H9 (cell line): ENCODE measurements at regions not wholly inside any gene's neighbourhood (a gene's known extent, or its start where the extent isn't known, plus 50 kb on each side); places are given as distances from the start of the nearest gene placed in this dataset.

ENCODE experiments used
- DNase-seq: peaks from one replicate; pipeline ENCODE4 v3.0.0-alpha.2; 2017
- H2AFZ ChIP-seq: one replicate; pipeline ENCODE4 v1.6.1; 2013; ENCODE audit warnings: mild to moderate bottlenecking, low read length, control low read depth, moderate library complexity
- H2AK5ac ChIP-seq: 2 replicates; pipeline ENCODE4 v1.6.1; 2013; ENCODE audit warnings: low read length, control low read depth, mixed read lengths; ENCODE audit not compliant: insufficient read length
- H2BK120ac ChIP-seq: one replicate; pipeline ENCODE4 v1.6.1; 2013; ENCODE audit warnings: low read depth, mild to moderate bottlenecking, low read length, control low read depth, inconsistent platforms; ENCODE audit not compliant: poor library complexity, severe bottlenecking
- H2BK12ac ChIP-seq: 2 replicates; pipeline ENCODE4 v1.6.1; 2013; ENCODE audit warnings: low read length, control low read depth, mixed read lengths, low read depth; ENCODE audit not compliant: insufficient read length
- H2BK15ac ChIP-seq: 2 replicates; pipeline ENCODE4 v1.6.1; 2013; ENCODE audit warnings: low read depth, low read length, control low read depth
- H2BK20ac ChIP-seq: one replicate; pipeline ENCODE4 v1.6.1; 2013; ENCODE audit warnings: low read depth, mild to moderate bottlenecking, low read length, control low read depth, inconsistent platforms; ENCODE audit not compliant: poor library complexity, severe bottlenecking
- H2BK5ac ChIP-seq: 2 replicates; pipeline ENCODE4 v1.6.1; 2013; ENCODE audit warnings: low read length, control low read depth, mixed read lengths; ENCODE audit not compliant: insufficient read length
- H3K14ac ChIP-seq: 2 replicates; pipeline ENCODE4 v1.6.1; 2013; ENCODE audit warnings: low read length, control low read depth; ENCODE audit not compliant: insufficient read depth
- H3K18ac ChIP-seq: 2 replicates; pipeline ENCODE4 v1.6.1; 2013; ENCODE audit warnings: low read depth, mild to moderate bottlenecking, mixed read lengths, low read length, control low read depth; ENCODE audit not compliant: insufficient read length
- H3K23ac ChIP-seq: 2 replicates; pipeline ENCODE4 v1.6.1; 2013; ENCODE audit warnings: low read length, control low read depth, mixed read lengths, low read depth; ENCODE audit not compliant: insufficient read length
- H3K23me2 ChIP-seq: 2 replicates; pipeline ENCODE4 v1.6.1; 2013; ENCODE audit warnings: low read depth, mild to moderate bottlenecking, mixed read lengths, low read length, control low read depth; ENCODE audit not compliant: insufficient read length, poor library complexity, severe bottlenecking
- H3K27ac ChIP-seq: 2 replicates; pipeline ENCODE4 v1.5.1; 2013; ENCODE audit warnings: low read length, control low read depth, mixed read lengths, low read depth; ENCODE audit not compliant: insufficient read length
- H3K27me3 ChIP-seq: 2 replicates; pipeline ENCODE4 v1.6.1; 2013; ENCODE audit warnings: low read length, control low read depth, inconsistent platforms; ENCODE audit not compliant: insufficient read depth
- H3K4ac ChIP-seq: 2 replicates; pipeline ENCODE4 v1.6.1; 2013; ENCODE audit warnings: low read depth, mild to moderate bottlenecking, control low read depth, inconsistent platforms, low read length, moderate library complexity
- H3K4me1 ChIP-seq: 2 replicates; pipeline ENCODE4 v1.6.1; 2013; ENCODE audit warnings: low read length, control low read depth, inconsistent platforms; ENCODE audit not compliant: insufficient read depth
- H3K4me2 ChIP-seq: 2 replicates; pipeline ENCODE4 v1.6.1; 2013; ENCODE audit warnings: low read length, control low read depth, mixed read lengths; ENCODE audit not compliant: insufficient read length, insufficient read depth
- H3K56ac ChIP-seq: 2 replicates; pipeline ENCODE4 v1.6.1; 2013; ENCODE audit warnings: low read depth, mild to moderate bottlenecking, mixed read lengths, low read length, control low read depth; ENCODE audit not compliant: insufficient read length
- H3K79me1 ChIP-seq: 2 replicates; pipeline ENCODE4 v1.6.1; 2013; ENCODE audit warnings: low read depth, mild to moderate bottlenecking, moderate library complexity, low read length, control low read depth, inconsistent platforms; ENCODE audit not compliant: insufficient read depth, poor library complexity, severe bottlenecking
- H3K79me2 ChIP-seq: 2 replicates; pipeline ENCODE4 v1.6.1; 2013; ENCODE audit warnings: low read length, control low read depth, inconsistent platforms; ENCODE audit not compliant: insufficient read depth
- H3K9ac ChIP-seq: 2 replicates; pipeline ENCODE4 v1.6.1; 2013; ENCODE audit warnings: low read length, control low read depth, mixed read lengths; ENCODE audit not compliant: insufficient read length; ENCODE audit errors: extremely low read depth
- H3K9me3 ChIP-seq: one replicate; pipeline ENCODE4 v1.6.1; 2013; ENCODE audit warnings: low read depth, low read length, inconsistent platforms; ENCODE audit not compliant: control insufficient read depth
- H3T11ph ChIP-seq: one replicate; pipeline ENCODE4 v1.6.1; 2013; ENCODE audit warnings: mild to moderate bottlenecking, low read length, control low read depth, inconsistent platforms
- H4K20me1 ChIP-seq: one replicate; pipeline ENCODE4 v1.6.1; 2013; ENCODE audit not compliant: control insufficient read depth, insufficient read length, insufficient read depth
- H4K5ac ChIP-seq: 2 replicates; pipeline ENCODE4 v1.6.1; 2013; ENCODE audit warnings: low read depth, mild to moderate bottlenecking, mixed read lengths, low read length, control low read depth; ENCODE audit not compliant: insufficient read length
- H4K8ac ChIP-seq: replicated peaks from 2 replicates; pipeline ENCODE4 v1.6.1; 2013; ENCODE audit warnings: low read length, control low read depth, mixed read lengths, low read depth; ENCODE audit not compliant: insufficient read length
- H4K91ac ChIP-seq: 2 replicates; pipeline ENCODE4 v1.6.1; 2013; ENCODE audit warnings: low read depth, mild to moderate bottlenecking, moderate library complexity, mixed read lengths, low read length, control low read depth; ENCODE audit not compliant: insufficient read length
- H3K27ac Mint-ChIP-seq, 3 experiments: 2 replicates in 2 of 3; 3 replicates in 1 of 3; pipeline ENCODE4 v1.8.0; 2020 to 2021; ENCODE audit warnings: mixed read lengths in 3 of 3, mild to moderate bottlenecking in 1 of 3, moderate library complexity in 1 of 3
- H3K27me3 Mint-ChIP-seq: 2 replicates; pipeline ENCODE4 v1.8.0; 2021; ENCODE audit warnings: low read depth, mild to moderate bottlenecking, moderate library complexity, mixed read lengths
- H3K36me3 Mint-ChIP-seq, 3 experiments: 2 replicates in 2 of 3; 3 replicates in 1 of 3; pipeline ENCODE4 v1.8.0; 2020 to 2021; ENCODE audit warnings: low read depth in 3 of 3, mixed read lengths in 3 of 3; ENCODE audit not compliant: insufficient read depth in 1 of 3
- H3K4me1 Mint-ChIP-seq, 2 experiments: 2 replicates each; pipeline ENCODE4 v1.8.0; 2020; ENCODE audit warnings: mixed read lengths in 2 of 2
- H3K4me3 Mint-ChIP-seq, 2 experiments: 2 replicates in 1 of 2; 3 replicates in 1 of 2; pipeline ENCODE4 v1.8.0; 2020 to 2021; ENCODE audit warnings: mild to moderate bottlenecking in 2 of 2, mixed read lengths in 2 of 2, moderate library complexity in 1 of 2
- H3K9me3 Mint-ChIP-seq, 2 experiments: 2 replicates in 1 of 2; 3 replicates in 1 of 2; pipeline ENCODE4 v1.8.0; 2020; ENCODE audit warnings: mild to moderate bottlenecking in 2 of 2, mixed read lengths in 2 of 2, moderate library complexity in 1 of 2
- WGBS: extraction: QIAGEN DNeasy Blood & Tissue Kit; methylation state at CpG from one replicate; pipeline ENCODE4 v1.1.7; 2013; ENCODE audit warnings: missing lambda C conversion rate, low lambda C conversion rate, mixed read lengths; ENCODE audit not compliant: insufficient read length; ENCODE audit errors: extremely low coverage; 5-methylcytosine and 5-hydroxymethylcytosine counted together
- TF ChIP-seq, protein P1 (sequence below): fragments of 200-600 bp; sonication (generic); conservative IDR thresholded peaks from 3 replicates; pipeline ENCODE4 v1.8.0; 2021; ENCODE audit warnings: antibody characterized with exemption, mild to moderate bottlenecking

GRCh38 chr5:168031614-168032013 is 259.8 kb upstream of the WWC1 start:
- Histone ChIP-seq H2BK120ac (no peak overlapping the region), H3K4ac (no peak overlapping the region), H2BK20ac (no peak overlapping the region), H3K4me2 (no peak overlapping the region), H2BK15ac (no peak overlapping the region), H3K79me2 (no peaks in the 10 kb centered on the region), H3K18ac (no peak overlapping the region), H2AFZ (no peak overlapping the region), H4K5ac (no peak overlapping the region), H3K27ac (no peak overlapping the region), H3K14ac (no peak overlapping the region), H3K23ac (no peak overlapping the region), H3K4me1 (no peaks in the 10 kb centered on the region), H2AK5ac (no peak overlapping the region), H3K79me1 (no peaks in the 10 kb centered on the region), H4K8ac (no peak overlapping the region), H3K23me2 (no peaks in the 10 kb centered on the region), H3K56ac (no peak overlapping the region), H3K9me3 (no peaks in the 10 kb centered on the region), H3K9ac (no peak overlapping the region), H3T11ph (no peak overlapping the region), H4K20me1 (no peaks in the 10 kb centered on the region), H3K27me3 (no peaks in the 10 kb centered on the region), H2BK5ac (no peak overlapping the region), H4K91ac (no peak overlapping the region), H2BK12ac (no peak overlapping the region)
- no peak for DNase-seq
- TF ChIP-seq, protein P1, sequence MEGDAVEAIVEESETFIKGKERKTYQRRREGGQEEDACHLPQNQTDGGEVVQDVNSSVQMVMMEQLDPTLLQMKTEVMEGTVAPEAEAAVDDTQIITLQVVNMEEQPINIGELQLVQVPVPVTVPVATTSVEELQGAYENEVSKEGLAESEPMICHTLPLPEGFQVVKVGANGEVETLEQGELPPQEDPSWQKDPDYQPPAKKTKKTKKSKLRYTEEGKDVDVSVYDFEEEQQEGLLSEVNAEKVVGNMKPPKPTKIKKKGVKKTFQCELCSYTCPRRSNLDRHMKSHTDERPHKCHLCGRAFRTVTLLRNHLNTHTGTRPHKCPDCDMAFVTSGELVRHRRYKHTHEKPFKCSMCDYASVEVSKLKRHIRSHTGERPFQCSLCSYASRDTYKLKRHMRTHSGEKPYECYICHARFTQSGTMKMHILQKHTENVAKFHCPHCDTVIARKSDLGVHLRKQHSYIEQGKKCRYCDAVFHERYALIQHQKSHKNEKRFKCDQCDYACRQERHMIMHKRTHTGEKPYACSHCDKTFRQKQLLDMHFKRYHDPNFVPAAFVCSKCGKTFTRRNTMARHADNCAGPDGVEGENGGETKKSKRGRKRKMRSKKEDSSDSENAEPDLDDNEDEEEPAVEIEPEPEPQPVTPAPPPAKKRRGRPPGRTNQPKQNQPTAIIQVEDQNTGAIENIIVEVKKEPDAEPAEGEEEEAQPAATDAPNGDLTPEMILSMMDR = no peak
- WGBS = no CpG with 5 or more reads among the region's 1 CpG
- Mint-ChIP-seq H3K36me3 (no peaks in the 10 kb centered on the region), H3K27me3 (no peaks in the 10 kb centered on the region), H3K4me3 (no peak overlapping the region), H3K27ac (no peak overlapping the region), H3K4me1 (no peaks in the 10 kb centered on the region), H3K9me3 (no peaks in the 10 kb centered on the region)
